BLaER1 (cell line): ENCODE measurements at regions not wholly inside any gene's neighbourhood (a gene's known extent, or its start where the extent isn't known, plus 50 kb on each side); places are given as distances from the start of the nearest gene placed in this dataset.
A peak's percentile ranks its signal among the peaks of the same experiment; 100 is the strongest.
"Not testable (repeated sequence)": the region's sequence is repeated elsewhere in the genome, so short reads cannot be mapped to it uniquely, and the experiment has no call there.

Source experiments
- H3K27ac ChIP-seq: shearing (Covaris generic); formaldehyde crosslinking; 2 replicates; pipeline ENCODE4 v1.8.1; 2022
- H3K27me3 ChIP-seq: shearing (Covaris generic); formaldehyde crosslinking; 2 replicates; pipeline ENCODE4 v1.8.1; 2022
- H3K36me3 ChIP-seq: shearing (Covaris generic); formaldehyde crosslinking; 2 replicates; pipeline ENCODE4 v1.8.1; 2022
- H3K4me1 ChIP-seq: shearing (Covaris generic); formaldehyde crosslinking; 2 replicates; pipeline ENCODE4 v1.8.1; 2022
- H3K4me2 ChIP-seq: shearing (Covaris generic); formaldehyde crosslinking; 2 replicates; pipeline ENCODE4 v1.8.1; 2022
- H3K4me3 ChIP-seq: shearing (Covaris generic); formaldehyde crosslinking; 2 replicates; pipeline ENCODE4 v1.8.1; 2022
- H3K9ac ChIP-seq: shearing (Covaris generic); formaldehyde crosslinking; 2 replicates; pipeline ENCODE4 v1.8.1; 2022
- H3K9me3 ChIP-seq: shearing (Covaris generic); formaldehyde crosslinking; 2 replicates; pipeline ENCODE4 v1.8.1; 2022
- H4K20me1 ChIP-seq: shearing (Covaris generic); formaldehyde crosslinking; 2 replicates; pipeline ENCODE4 v1.8.1; 2022
- Cebpa-rat ChIP-seq: shearing (Covaris generic); IDR thresholded peaks from 2 replicates; pipeline ENCODE4 v1.8.1; 2022

DNA sequence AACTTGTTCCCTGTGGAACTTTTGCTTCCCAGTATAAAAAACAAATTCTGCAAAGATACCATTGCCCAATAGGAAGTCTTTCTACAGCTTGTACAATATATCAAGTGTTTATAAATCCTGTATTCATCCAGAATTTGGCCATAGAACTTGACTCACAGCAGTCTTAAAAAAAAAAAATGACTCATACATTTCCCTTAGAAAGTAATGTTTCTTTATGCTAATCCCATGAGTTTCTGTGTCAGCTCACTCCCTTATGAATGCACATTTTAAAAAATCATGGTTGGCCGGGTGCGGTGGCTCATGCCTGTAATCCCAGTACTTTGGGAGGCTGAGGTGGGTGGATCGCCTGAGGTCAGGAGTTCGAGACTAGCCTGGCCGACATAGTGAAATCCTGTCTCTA, 89.3 kb upstream of the DMRT1 start:
- no peak for TF ChIP-seq Cebpa-rat
- Histone ChIP-seq H3K9ac (no peak overlapping the region), H3K36me3 (no peaks in the 10 kb centered on the region), H3K27ac (peak overlapping the region; percentile 63; the same call in 1 of the 2 replicates), H4K20me1 (no peaks in the 10 kb centered on the region), H3K9me3 (no peaks in the 10 kb centered on the region), H3K27me3 (no peaks in the 10 kb centered on the region), H3K4me1 (peaks cover 91% of the 10 kb centered on the region), H3K4me3 (peak overlapping the region; percentile 21; the same call in 1 of the 2 replicates), H3K4me2 (peak overlapping the region; percentile 90)

DNA sequence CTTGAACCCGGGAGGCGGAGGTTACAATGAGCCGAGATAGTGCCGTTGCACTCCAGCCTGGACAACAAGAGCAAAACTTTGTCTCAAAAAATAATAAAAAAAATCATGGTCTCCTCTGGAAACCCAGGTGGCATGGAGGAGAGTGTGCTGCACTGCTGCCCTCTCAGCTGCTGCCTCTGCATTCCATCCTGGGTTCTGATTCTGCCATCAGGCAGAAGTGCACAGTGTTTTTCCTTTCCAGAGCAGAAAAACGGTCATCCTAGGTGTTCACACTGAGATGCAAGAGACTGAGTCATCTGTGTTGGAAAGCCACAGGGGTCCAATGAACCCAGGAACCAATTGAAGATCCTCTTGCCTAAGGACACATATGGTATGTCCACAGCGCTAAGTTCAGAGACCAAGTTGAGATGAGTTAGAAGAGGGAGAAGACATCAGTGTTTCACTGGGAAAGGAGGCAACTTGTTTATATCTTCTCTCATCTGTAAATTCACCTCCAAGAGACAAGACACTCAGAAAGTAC, 88.8 kb upstream of the DMRT1 start:
- H3K4me3 ChIP-seq, result no peak overlapping the region
- H3K36me3 ChIP-seq, result no peaks in the 10 kb centered on the region
- peaks cover 85% of the 10 kb centered on the region for H3K4me1 ChIP-seq
- no peaks in the 10 kb centered on the region for H3K27me3 ChIP-seq
- TF ChIP-seq Cebpa-rat, result no peak
- no peaks in the 10 kb centered on the region for H4K20me1 ChIP-seq
- peak overlapping the region; percentile 90 for H3K4me2 ChIP-seq
- peak overlapping the region; percentile 63; the same call in 1 of the 2 replicates for H3K27ac ChIP-seq
- no peaks in the 10 kb centered on the region for H3K9me3 ChIP-seq
- H3K9ac ChIP-seq, result no peak overlapping the region

DNA sequence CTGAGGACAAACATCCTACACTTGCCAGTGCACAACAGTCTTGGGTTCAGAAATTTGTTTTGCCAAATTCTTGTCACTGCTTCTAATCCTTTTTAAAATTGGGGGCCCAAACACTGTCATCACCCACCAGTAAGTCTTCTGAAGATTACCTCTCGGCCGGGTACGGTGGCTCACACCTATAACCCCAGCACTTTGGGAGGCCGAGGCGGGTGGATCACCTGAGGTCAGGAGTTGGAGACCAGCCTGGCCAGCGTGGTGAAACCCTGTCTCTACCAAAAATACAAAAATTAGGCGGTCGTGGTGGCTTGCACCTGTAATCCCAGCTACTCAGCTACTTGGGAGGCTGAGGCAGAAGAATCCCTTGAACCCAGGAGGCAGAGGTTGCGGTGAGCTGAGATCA, 87.8 kb upstream of the DMRT1 start:
- H4K20me1 ChIP-seq, H3K4me3 ChIP-seq, H3K27ac ChIP-seq, H3K36me3 ChIP-seq, H3K9ac ChIP-seq, H3K9me3 ChIP-seq, H3K27me3 ChIP-seq: not testable (repeated sequence)
- H3K4me2 ChIP-seq, result 0 out of 2 replicates have a peak overlapping the region, but pooled peaks have one; percentile 90
- peaks cover 75% of the 10 kb centered on the region for H3K4me1 ChIP-seq

DNA sequence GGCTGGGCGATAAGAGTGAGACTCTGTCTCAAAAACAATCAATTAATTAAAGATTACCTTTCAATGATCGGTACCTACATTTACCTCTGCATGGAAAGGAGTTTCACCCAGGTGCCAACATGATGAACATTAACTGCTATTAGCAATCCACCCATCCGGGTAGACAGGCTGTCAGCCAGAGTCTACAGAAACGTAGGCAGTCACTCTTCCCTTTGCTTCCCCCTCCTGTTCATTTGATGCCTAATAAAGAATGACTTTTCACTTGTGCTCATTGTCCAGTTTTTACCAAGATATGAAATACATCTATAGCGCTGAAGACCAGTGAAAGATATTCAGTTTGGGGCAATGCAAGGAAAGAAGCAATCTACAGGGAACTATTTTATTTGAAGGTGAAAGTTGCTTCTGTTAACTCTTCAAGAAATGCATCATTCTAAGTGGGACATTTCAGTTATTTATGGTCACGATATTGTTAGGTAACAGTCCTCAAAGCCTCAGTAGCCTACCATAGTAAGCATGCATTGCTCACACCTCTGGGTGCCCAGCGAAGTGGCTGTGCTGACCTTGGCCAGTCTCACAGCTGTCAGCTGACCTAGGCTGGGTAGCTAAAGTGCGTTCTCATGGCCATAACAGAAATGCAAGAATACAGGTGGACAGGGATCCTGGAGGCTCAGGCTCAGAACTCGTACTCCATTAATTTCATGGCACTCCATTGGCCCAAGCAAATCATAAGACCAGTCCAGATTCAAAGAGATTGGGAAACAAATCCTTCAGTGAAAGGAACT, 87.2 kb upstream of the DMRT1 start:
- Histone ChIP-seq H3K36me3 (no peaks in the 10 kb centered on the region), H4K20me1 (no peaks in the 10 kb centered on the region), H3K4me2 (no peak overlapping the region), H3K4me3 (no peak overlapping the region), H3K27me3 (no peaks in the 10 kb centered on the region), H3K9me3 (no peaks in the 10 kb centered on the region), H3K9ac (no peak overlapping the region), H3K4me1 (peaks cover 69% of the 10 kb centered on the region), H3K27ac (no peak overlapping the region)
- TF ChIP-seq Cebpa-rat, result no peak

DNA sequence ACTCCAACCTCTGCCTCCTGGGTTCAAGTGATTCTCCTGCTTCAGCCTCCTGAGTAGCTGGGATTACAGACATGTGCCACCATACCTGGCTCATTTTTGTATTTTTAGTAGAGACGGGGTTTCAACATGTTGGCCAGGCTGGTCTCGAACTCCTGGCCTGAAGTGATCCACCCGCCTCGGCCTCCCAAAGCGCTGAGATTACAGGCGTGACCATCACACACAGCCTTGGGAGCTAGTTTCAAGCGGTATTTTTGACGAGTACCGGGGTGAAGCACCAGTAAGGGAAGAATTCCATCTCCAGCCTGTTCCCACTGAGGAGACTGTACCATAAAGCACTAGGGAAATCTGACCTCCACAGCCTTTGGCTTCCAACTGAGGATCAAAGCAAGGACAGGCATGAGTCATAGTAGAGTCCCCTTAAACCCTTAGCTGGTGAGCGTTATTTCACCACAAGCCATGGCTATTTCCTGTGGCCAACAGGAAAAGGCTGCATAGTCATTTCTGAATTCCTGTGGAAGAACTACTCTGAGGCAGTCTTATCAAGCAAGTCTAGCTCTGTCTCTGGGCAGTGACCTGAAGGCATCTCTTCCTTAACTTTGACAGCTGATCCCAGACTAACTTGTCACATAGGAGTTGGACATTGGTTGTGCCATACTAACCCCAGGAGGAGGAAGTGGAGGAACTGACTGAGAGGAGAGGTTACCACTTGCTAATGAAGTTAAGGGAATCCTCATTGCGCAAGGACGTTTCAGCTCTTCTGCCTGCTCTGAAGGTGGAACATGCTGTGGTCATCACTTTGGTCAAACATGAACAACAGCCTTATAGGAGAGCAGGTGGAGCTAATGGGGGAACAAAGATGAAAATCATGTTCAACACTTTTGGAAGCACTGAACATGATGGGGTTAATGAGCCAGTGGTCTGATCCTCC, 85.8 kb upstream of the DMRT1 start:
- Histone ChIP-seq H3K4me2 (peak overlapping the region; percentile 27), H3K27ac (no peak overlapping the region), H3K4me1 (peaks cover 64% of the 10 kb centered on the region), H3K9ac (no peak overlapping the region), H3K36me3 (no peaks in the 10 kb centered on the region), H3K27me3 (no peaks in the 10 kb centered on the region), H3K9me3 (no peaks in the 10 kb centered on the region), H3K4me3 (no peak overlapping the region), H4K20me1 (no peaks in the 10 kb centered on the region)
- peak; percentile 78 for TF ChIP-seq Cebpa-rat

DNA sequence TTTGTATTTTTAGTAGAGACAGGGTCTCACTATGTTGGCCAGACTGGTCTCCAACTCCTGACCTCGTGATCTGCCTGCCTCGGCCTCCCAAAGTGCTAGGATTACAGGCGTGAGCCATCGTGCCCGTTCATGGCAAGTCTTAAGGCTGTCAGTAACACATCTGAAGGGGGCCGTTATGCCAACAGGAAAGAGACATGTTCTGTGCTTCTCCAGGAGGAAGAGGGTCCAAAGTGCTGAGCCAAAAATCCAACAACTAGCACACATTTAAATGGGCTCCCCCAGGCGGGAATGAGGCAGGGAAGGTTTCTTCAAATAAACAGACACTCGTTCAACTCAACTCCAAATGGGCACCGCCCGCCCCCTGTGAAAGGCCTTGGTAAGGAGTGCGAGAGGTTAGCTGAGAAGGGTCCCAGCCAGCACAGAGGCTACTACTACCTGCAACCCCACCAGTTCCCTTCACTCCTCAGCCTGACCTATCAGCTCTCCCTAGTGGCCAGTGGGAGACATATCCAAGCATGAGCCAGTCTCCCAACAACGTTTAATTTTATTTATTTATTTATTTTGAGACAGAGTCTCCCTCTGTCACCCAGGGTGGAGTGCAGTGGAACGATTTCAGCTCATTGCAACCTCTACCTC, 84.1 kb upstream of the DMRT1 start:
- H3K9me3 ChIP-seq, result no peaks in the 10 kb centered on the region
- H3K27me3 ChIP-seq, result no peaks in the 10 kb centered on the region
- no peak for TF ChIP-seq Cebpa-rat
- no peak overlapping the region for H3K27ac ChIP-seq
- H4K20me1 ChIP-seq, result no peaks in the 10 kb centered on the region
- no peak overlapping the region for H3K4me3 ChIP-seq
- H3K9ac ChIP-seq, result no peak overlapping the region
- H3K4me1 ChIP-seq, result peaks cover 55% of the 10 kb centered on the region
- no peaks in the 10 kb centered on the region for H3K36me3 ChIP-seq
- no peak overlapping the region for H3K4me2 ChIP-seq

DNA sequence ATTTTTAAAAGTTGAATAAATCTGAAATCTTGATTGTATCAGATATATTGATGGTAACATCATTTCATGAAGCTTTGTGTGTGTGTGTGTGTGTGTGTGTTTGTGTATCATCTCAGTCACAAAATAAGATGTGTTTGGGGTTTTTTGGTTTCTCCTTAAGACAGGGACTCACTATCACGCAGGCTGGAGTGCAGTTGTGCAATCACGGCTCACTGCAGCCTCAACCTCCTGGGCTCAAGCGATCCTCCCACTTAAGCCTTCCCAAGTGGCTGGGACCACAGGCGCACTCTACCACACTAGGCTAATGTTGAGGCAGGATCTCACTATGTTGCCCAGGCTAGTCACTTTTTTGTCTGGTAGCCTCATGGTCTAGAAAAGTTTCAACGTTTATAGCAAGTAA, 83.4 kb upstream of the DMRT1 start:
- Histone ChIP-seq H3K36me3 (no peaks in the 10 kb centered on the region), H3K4me2 (no peak overlapping the region), H3K9ac (no peak overlapping the region), H3K4me1 (peaks cover 47% of the 10 kb centered on the region), H3K9me3 (no peaks in the 10 kb centered on the region), H3K27ac (no peak overlapping the region), H3K27me3 (no peaks in the 10 kb centered on the region), H4K20me1 (no peaks in the 10 kb centered on the region), H3K4me3 (no peak overlapping the region)
- no peak for TF ChIP-seq Cebpa-rat

DNA sequence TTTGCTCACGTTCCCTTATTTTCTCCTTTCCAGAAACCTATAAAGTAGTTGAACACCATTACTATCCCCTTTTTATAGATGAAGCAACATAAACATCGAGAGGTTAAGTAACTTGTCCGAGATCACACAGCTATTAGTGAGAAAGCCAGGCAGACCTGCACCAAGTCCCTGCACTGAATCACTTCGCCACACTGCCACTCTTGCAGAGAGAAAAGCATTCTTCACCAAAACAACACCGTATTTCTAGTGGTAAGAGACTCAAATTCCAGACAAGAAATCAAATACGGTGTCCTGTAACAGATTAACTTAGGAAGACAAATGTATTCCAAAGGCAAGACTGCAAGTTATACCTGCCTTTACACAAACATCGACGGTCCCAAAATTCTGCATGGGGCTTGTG, 82.0 kb upstream of the DMRT1 start:
- TF ChIP-seq Cebpa-rat, result no peak

DNA sequence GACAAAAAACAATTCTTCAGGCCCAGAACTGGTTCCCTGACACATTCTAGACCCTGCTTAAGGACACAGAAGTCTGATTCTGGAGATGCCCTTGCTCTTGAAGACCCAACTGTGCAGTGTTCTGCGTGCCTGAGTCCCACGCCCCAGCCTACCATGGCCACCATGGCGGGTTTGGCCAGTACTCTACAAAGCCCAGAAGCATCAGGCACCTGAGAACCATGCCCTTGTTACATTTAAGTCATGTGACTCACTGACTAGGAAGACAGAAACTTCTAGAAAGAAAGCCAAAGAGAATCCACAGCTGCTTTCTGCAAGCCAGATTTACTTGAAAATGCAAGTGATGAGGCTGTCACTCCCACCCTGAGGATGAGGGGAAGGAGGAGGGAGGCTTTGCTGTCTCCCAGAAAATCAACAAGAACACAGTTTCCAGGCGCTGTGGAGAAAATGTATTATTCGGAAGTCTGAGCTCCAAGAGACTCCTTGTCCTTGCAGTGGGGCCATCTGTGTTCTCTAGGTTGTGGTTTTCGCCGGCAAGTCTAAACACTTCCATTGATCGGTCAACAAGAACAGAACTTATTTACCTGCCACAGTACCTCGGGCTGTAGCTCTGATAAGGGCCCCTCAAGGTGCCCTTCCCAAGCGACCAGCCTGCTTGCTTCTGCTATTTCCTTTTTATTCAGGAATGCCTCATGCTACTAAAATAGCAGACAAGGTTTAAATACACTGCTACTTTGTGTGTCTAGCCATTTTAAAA, 81.3 kb upstream of the DMRT1 start:
- Histone ChIP-seq H3K9me3 (no peaks in the 10 kb centered on the region), H3K9ac (no peak overlapping the region), H3K4me3 (no peak overlapping the region), H4K20me1 (no peaks in the 10 kb centered on the region), H3K36me3 (no peaks in the 10 kb centered on the region), H3K27ac (no peak overlapping the region; the same call in 1 of the 2 replicates), H3K4me2 (peak overlapping the region; percentile 47), H3K4me1 (peaks cover 29% of the 10 kb centered on the region), H3K27me3 (no peaks in the 10 kb centered on the region)
- TF ChIP-seq Cebpa-rat, result no peak

More for the DNA sequence above, 82.0 kb upstream of the DMRT1 start:
- no peaks in the 10 kb centered on the region for H4K20me1 ChIP-seq
- no peak overlapping the region for H3K27ac ChIP-seq
- no peaks in the 10 kb centered on the region for H3K9me3 ChIP-seq
- no peaks in the 10 kb centered on the region for H3K27me3 ChIP-seq
- no peak overlapping the region for H3K9ac ChIP-seq
- no peak overlapping the region for H3K4me2 ChIP-seq
- H3K4me3 ChIP-seq, result no peak overlapping the region
- H3K4me1 ChIP-seq, result peaks cover 33% of the 10 kb centered on the region
- H3K36me3 ChIP-seq, result no peaks in the 10 kb centered on the region
